RWPE1 (cell line): ENCODE measurements at regions not wholly inside any gene's neighbourhood (a gene's known extent, or its start where the extent isn't known, plus 50 kb on each side); places are given as distances from the start of the nearest gene placed in this dataset.

Source experiments
- CTCF ChIA-PET: fragments of 350-600 bp; sonication (Branson Sonifier 250); formaldehyde crosslinking; extraction: SDS; loops from one replicate; lab custom pipeline; 2021; lab: Yijun Ruan, JAX
- POLR2A ChIA-PET: fragments of 400-600 bp; formaldehyde crosslinking; extraction: SDS; loops from one replicate; lab custom pipeline; 2020; ENCODE audit warnings: antibody characterized with exemption; ENCODE audit not compliant: low non-redundant PET; lab: Yijun Ruan, JAX
- DNase-seq: peaks from one replicate; pipeline ENCODE4 v3.0.0; 2012; ENCODE audit warnings: low spot score
- H3K27ac ChIP-seq: fragments of 450-650 bp; 2 replicates; pipeline ENCODE4 v1.5.1; 2017
- CTCF ChIP-seq: fragments of 450-650 bp; conservative IDR thresholded peaks from 2 replicates; pipeline ENCODE4 v1.5.1; 2017; ENCODE audit warnings: low read depth, mild to moderate bottlenecking

GRCh38 chr21:16377857-16378256, 648.1 kb downstream of the USP25 start:
- POLR2A ChIA-PET, result no interaction called here
- H3K27ac ChIP-seq, result no peak overlapping the region
- DNase-seq, result no peak
- no peak for TF ChIP-seq CTCF
- CTCF ChIA-PET, result no interaction called here

GRCh38 chr21:16378525-16378924, 648.7 kb downstream of the USP25 start:
- no peak for DNase-seq
- no peak overlapping the region for H3K27ac ChIP-seq
- ChIA-PET POLR2A (no interaction called here), CTCF (no interaction called here)
- TF ChIP-seq CTCF, result no peak

- no peak for TF ChIP-seq CTCF
- H3K27ac ChIP-seq, result no peak overlapping the region
- ChIA-PET POLR2A (no interaction called here), CTCF (no interaction called here)
- DNase-seq, result no peak
Measured at GRCh38 chr21:16388291-16388690, 658.5 kb downstream of the USP25 start.

GRCh38 chr21:16388911-16389560, 659.3 kb downstream of the USP25 start:
- H3K27ac ChIP-seq, result no peak overlapping the region
- no peak for DNase-seq
- ChIA-PET CTCF (no interaction called here), POLR2A (no interaction called here)
- no peak for TF ChIP-seq CTCF

GRCh38 chr21:16389643-16390042, 659.9 kb downstream of the USP25 start:
- H3K27ac ChIP-seq, result no peak overlapping the region
- no peak for TF ChIP-seq CTCF
- DNase-seq, result no peak
- POLR2A ChIA-PET, result no interaction called here
- CTCF ChIA-PET, result no interaction called here

GRCh38 chr21:16395285-16395684, 665.5 kb downstream of the USP25 start:
- TF ChIP-seq CTCF, result no peak
- ChIA-PET POLR2A (no interaction called here), CTCF (interaction anchor here (0.6 kb wide), 1 partner anchor 370 kb away, joined by 6 read pairs; no protein-coding TSS in a partner anchor)
- DNase-seq, result no peak
- no peak overlapping the region for H3K27ac ChIP-seq
